ENCODE measurements at regions not wholly inside any gene's neighbourhood (a gene's known extent, or its start where the extent isn't known, plus 50 kb on each side); places are given as distances from the start of the nearest gene placed in this dataset.

DNA sequence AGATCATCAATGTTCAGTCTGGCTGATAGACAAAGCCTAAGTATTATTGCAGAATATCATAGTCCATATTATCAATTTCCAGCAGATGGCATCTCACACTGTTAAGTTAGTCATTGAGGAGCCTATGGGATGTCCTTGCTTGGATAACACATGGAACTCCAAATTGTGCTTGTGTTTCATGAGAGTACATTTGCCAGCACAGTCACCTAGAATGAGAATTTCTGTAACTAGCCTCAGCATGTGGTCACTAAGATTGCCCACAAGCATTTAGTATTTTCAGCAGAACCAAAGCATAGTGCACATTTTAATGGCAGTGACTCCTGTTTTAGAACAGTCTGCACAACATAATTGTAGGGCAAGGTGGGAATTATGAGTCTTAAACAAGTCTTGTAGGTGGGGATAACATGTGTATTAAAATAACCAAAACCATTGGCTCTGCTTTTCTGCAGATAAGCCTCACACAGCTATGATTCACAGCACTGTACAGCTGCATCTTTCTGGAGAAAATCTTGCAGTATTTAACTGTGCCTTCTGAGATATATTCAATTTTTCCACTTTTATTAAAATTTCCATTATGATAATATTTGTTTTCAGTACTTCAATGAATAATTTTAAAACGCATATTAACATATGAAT, 882.8 kb upstream of the SOX9 start:
- Histone ChIP-seq H4K20me1 (ENCODE audit: control insufficient read depth, insufficient read depth, low read length, poor library complexity, severe bottlenecking) (no peaks in the 10 kb centered on the region), H3K36me3 (replicated peaks in 1 of 2; ENCODE audit: control extremely low read depth in 1 of 2, control insufficient read depth in 1 of 2, extremely low read depth in 1 of 2, insufficient read depth in 2 of 2, low read length in 1 of 2) (no peaks in the 10 kb centered on the region), H2AFZ (ENCODE audit: insufficient read depth, low read depth, low read length, poor library complexity, severe bottlenecking) (no peak overlapping the region), H3K4me1 (ENCODE audit: control insufficient read depth in 2 of 2, insufficient read depth in 2 of 2, low read length in 2 of 2) (no peaks in the 10 kb centered on the region), H3K4me2 (replicated peaks; ENCODE audit: low read depth, low read length, poor library complexity, severe bottlenecking) (no peak overlapping the region), H3K4me3 (ENCODE audit: control extremely low read depth in 1 of 5, extremely low read depth in 1 of 5, insufficient read depth in 1 of 5, low read depth in 2 of 5, low read length in 4 of 5) (no peak overlapping the region), H3K79me2 (ENCODE audit: control insufficient read depth, insufficient read depth, low read length) (no peaks in the 10 kb centered on the region), H3K9ac (ENCODE audit: low read length) (no peak overlapping the region), H3K27me3 (replicated peaks in 1 of 4; ENCODE audit: control extremely low read depth in 1 of 4, control insufficient read depth in 3 of 4, insufficient read depth in 4 of 4, low read length in 3 of 4) (no peaks in the 10 kb centered on the region), H3K27ac (ENCODE audit: low read length in 2 of 2) (no peak overlapping the region), H3K9me3 (ENCODE audit: control extremely low read depth in 1 of 3, control insufficient read depth in 2 of 3, insufficient read depth in 1 of 3, low read length in 2 of 3) (peaks cover 0 to 3% (median 0%) of the 10 kb centered on the region in 3 donors)
- Mint-ChIP-seq H3K4me3 (no peak overlapping the region), H3K27ac (no peak overlapping the region), H3K4me1 (no peaks in the 10 kb centered on the region), H3K27me3 (no peaks in the 10 kb centered on the region), H3K9me3 (ENCODE audit: insufficient read depth) (no peaks in the 10 kb centered on the region)
- DNase-seq: no peak
- ChIA-PET POLR2A (no interaction called here), CTCF (no interaction called here)
- no peak for TF ChIP-seq EZH2 (IDR thresholded peaks at IDR 0.05; ENCODE audit: borderline replicate concordance, insufficient read depth, low read depth, low read length, poor library complexity, severe bottlenecking)
- TF ChIP-seq, protein P1, sequence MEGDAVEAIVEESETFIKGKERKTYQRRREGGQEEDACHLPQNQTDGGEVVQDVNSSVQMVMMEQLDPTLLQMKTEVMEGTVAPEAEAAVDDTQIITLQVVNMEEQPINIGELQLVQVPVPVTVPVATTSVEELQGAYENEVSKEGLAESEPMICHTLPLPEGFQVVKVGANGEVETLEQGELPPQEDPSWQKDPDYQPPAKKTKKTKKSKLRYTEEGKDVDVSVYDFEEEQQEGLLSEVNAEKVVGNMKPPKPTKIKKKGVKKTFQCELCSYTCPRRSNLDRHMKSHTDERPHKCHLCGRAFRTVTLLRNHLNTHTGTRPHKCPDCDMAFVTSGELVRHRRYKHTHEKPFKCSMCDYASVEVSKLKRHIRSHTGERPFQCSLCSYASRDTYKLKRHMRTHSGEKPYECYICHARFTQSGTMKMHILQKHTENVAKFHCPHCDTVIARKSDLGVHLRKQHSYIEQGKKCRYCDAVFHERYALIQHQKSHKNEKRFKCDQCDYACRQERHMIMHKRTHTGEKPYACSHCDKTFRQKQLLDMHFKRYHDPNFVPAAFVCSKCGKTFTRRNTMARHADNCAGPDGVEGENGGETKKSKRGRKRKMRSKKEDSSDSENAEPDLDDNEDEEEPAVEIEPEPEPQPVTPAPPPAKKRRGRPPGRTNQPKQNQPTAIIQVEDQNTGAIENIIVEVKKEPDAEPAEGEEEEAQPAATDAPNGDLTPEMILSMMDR (IDR thresholded peaks at IDR 0.05): no peak
- intact Hi-C loops (cut with micrococcal nuclease): no loop called here
- ATAC-seq (ENCODE audit: low read depth): no peak
- no CpG with 5 or more reads among the region's 1 CpG for WGBS (ENCODE audit: insufficient coverage)

DNA sequence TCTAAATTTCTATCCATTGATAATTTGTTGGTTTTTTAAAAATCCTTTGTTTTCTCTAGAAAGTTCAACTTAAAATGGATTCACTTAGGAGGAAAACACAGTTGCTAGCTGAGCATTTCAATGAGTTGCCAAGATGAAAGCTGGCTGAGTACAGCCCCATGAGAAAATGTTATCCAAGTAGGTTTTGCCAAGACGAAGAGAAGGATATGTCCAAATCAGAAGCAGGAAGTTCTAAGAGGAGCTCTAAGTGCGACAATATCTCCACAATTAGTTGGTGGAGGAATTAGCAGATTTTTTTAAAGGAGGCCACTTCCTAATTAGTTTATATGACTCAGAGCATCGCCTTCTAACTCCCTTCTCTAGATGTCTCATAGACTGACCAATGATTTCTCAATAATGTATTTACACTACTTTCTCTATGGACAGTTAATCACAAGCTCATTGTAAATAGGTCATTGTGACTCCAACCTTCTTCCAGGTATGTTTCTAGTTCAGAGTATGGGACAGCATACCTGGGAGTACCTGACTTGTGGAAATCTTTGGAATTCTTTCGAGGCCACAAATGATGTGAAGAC, 873.3 kb upstream of the SOX9 start:
- Histone ChIP-seq H3K4me3 (ENCODE audit: control extremely low read depth in 1 of 5, extremely low read depth in 1 of 5, insufficient read depth in 1 of 5, low read depth in 2 of 5, low read length in 4 of 5) (no peak overlapping the region), H3K27me3 (replicated peaks in 1 of 4; ENCODE audit: control extremely low read depth in 1 of 4, control insufficient read depth in 3 of 4, insufficient read depth in 4 of 4, low read length in 3 of 4) (no peaks in the 10 kb centered on the region), H4K20me1 (ENCODE audit: control insufficient read depth, insufficient read depth, low read length, poor library complexity, severe bottlenecking) (no peaks in the 10 kb centered on the region), H3K79me2 (ENCODE audit: control insufficient read depth, insufficient read depth, low read length) (no peaks in the 10 kb centered on the region), H3K4me1 (ENCODE audit: control insufficient read depth in 2 of 2, insufficient read depth in 2 of 2, low read length in 2 of 2) (no peaks in the 10 kb centered on the region), H2AFZ (ENCODE audit: insufficient read depth, low read depth, low read length, poor library complexity, severe bottlenecking) (no peak overlapping the region), H3K4me2 (replicated peaks; ENCODE audit: low read depth, low read length, poor library complexity, severe bottlenecking) (no peak overlapping the region), H3K9me3 (ENCODE audit: control extremely low read depth in 1 of 3, control insufficient read depth in 2 of 3, insufficient read depth in 1 of 3, low read length in 2 of 3) (peaks cover 0 to 3% (median 0%) of the 10 kb centered on the region in 3 donors), H3K27ac (ENCODE audit: low read length in 2 of 2) (no peak overlapping the region), H3K9ac (ENCODE audit: low read length) (no peak overlapping the region), H3K36me3 (replicated peaks in 1 of 2; ENCODE audit: control extremely low read depth in 1 of 2, control insufficient read depth in 1 of 2, extremely low read depth in 1 of 2, insufficient read depth in 2 of 2, low read length in 1 of 2) (no peaks in the 10 kb centered on the region)
- ChIA-PET POLR2A (no interaction called here), CTCF (no interaction called here)
- WGBS (ENCODE audit: insufficient coverage): 53% methylated on average over 1 of the region's 4 CpGs
- TF ChIP-seq, protein P1 (IDR thresholded peaks at IDR 0.05): no peak
- TF ChIP-seq EZH2 (IDR thresholded peaks at IDR 0.05; ENCODE audit: borderline replicate concordance, insufficient read depth, low read depth, low read length, poor library complexity, severe bottlenecking): no peak
- ATAC-seq (ENCODE audit: low read depth) (no peak), DNase-seq (no peak)
- intact Hi-C loops (cut with micrococcal nuclease): no loop called here
- Mint-ChIP-seq H3K27ac (no peak overlapping the region), H3K4me1 (no peaks in the 10 kb centered on the region), H3K9me3 (ENCODE audit: insufficient read depth) (peaks cover 5% of the 10 kb centered on the region), H3K27me3 (no peaks in the 10 kb centered on the region), H3K4me3 (no peak overlapping the region)

All from B cell (primary cell).